Activated CD4-positive, CD25-positive, alpha-beta regulatory T cell treated with anti-CD3 and anti-CD28 coated beads, Interleukin-2, amount 50 U/mL, for 72 hours (primary cell): ENCODE measurements at regions not wholly inside any gene's neighbourhood (a gene's known extent, or its start where the extent isn't known, plus 50 kb on each side); places are given as distances from the start of the nearest gene placed in this dataset.
"Not testable (repeated sequence)": the region's sequence is repeated elsewhere in the genome, so short reads cannot be mapped to it uniquely, and the experiment has no call there.

Experiments used
- DNase-seq: peaks from one replicate; pipeline ENCODE4 v3.0.0; 2021

DNA sequence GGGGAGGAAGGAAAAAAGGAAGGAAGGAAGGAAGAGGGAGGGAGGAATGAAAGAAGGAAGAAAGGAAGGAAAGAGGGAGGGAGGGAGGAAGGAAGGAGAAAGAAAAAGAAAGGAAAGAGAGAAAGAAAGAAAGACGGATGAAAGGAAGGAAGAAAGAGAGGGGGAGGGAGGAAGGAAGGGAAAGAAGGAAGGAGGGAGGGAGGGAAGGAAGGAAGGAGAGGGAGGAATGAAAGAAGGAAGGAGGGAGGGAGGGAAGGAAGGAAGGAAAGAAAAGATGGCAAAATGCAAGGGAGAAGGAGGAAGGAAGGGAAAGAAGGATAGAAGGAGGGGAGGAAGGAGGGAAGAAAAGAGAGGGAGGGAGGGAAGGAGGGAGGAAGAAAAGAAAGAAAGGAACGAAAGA lies 257.3 kb upstream of the C16orf82 start:
- DNase-seq, result no peak

DNA sequence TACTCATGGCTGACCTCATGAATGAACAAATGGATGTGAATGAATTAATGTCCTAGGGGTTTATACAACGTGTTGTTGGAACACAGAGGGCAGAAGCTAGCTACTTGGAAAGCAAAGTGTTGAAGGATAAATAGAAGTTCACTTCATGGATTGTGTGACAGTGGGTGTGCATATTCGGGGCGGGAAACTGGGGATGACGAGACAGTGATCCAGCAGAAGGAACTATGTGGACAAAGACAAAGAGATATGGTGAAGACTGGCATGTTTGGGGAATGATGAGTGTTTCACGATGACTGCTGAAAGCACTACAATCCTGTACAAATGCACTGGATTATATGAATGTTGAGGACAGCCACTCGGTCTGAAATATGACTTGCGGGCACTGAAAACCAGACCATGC lies 250.5 kb upstream of the C16orf82 start:
- no peak for DNase-seq

DNA sequence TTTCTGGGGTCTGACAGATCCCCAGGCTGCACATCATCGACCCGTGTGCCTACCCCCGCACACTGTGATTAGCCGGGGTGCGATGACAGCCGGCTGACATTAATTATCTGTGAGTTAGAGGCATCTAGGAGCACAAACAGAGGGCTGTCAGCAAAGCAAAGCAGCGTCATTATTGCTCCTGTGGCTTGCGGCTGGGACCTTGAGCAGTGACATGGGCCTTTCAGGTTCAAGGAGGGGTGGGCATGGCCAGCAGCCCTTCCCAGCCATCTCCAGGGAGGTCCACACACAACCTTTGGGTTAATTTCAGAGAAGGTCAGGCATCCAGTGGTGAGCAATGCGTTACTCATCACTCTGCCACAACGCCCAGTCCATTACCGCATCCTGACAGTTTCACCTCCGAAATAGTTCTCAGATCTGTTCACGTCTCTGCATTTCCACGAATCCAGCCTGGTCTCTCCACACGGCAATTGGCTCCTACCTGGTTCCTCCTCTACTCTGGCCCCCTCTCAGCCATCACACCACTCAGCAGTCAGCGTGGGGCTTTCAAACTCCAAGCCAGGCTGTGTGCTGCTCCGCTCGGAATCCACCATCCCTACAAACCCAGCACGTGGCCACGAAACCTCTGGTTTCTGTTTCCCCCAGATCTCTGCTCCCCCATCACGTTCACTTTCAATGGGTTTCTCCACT lies 249.7 kb upstream of the C16orf82 start:
- DNase-seq, result no peak

DNA sequence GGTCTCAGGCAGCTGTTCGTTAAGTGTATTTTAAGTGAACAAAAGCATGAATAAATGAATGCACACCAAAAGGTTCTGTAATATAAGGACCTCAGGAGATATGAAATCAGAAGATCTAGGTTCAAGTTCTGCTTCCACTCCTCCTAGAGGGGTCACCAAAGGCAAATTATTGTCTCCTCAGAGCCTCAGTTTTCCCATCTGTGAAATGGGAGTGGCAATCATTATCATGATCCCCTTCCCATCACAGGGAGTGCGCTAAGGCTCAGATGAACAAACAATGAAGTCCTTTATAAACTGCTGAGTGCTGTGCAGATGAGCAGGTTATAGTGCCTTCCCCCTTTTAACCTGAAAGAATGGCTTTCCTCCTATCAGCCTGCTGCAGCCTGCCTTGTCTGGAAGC lies 248.3 kb upstream of the C16orf82 start:
- DNase-seq, result no peak

DNA sequence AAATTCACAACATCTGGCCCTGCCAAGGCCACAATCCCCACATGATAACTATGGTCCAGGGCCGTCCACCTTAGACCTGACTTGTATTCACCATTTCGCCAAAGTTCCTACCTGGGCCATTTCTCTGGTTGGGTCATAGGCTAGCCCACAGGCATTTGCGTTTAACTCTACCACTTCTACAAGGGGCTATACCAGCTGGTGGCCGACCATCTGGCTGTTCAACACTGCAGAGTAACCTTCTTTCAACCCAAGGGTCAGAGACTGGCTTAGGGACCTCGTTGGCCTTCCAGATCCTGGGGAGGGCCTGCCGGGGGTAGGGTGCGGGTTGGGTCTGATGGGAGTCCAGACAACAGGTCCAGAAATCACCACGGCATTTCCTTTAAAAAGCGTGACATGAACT lies 242.3 kb upstream of the C16orf82 start:
- DNase-seq, result no peak

DNA sequence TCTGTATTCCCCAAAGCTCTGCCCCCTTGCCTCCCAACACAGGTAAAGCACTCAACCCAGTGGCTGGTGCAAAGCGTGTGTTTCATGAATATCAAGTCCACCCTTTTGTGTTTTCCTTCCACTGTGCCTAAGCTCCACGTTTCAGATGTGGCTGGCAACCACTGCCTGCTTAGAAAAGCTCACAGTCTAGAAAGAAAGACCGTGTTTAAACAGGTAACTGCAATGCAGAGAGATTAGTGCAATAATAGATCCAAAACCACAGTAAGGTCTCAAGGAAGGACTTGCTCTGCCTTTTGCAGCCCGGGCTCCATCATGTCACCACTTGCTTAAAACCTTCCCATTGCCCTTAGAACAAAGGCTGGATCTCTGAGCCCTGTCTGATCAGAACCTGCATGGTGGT lies 240.2 kb upstream of the C16orf82 start:
- no peak for DNase-seq

DNA sequence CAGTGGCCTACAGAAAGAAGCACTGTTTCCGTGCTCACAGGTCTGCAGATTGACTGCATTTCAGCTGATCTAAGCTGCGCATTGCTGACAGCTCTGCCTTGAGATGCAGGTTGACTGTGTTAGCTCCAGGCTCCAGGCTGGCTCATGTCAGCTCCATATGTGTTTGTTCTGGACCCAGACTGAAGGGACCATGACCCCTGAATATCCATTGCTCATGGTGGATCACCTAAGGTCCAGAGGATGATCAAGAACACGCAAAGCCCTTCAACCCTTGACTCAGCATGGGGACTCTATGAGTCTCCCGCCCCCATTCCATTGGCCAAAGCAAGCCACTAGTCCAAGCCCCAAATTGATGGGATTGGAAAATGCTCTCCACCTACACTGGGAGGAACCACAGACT lies 239.3 kb upstream of the C16orf82 start:
- no peak for DNase-seq

DNA sequence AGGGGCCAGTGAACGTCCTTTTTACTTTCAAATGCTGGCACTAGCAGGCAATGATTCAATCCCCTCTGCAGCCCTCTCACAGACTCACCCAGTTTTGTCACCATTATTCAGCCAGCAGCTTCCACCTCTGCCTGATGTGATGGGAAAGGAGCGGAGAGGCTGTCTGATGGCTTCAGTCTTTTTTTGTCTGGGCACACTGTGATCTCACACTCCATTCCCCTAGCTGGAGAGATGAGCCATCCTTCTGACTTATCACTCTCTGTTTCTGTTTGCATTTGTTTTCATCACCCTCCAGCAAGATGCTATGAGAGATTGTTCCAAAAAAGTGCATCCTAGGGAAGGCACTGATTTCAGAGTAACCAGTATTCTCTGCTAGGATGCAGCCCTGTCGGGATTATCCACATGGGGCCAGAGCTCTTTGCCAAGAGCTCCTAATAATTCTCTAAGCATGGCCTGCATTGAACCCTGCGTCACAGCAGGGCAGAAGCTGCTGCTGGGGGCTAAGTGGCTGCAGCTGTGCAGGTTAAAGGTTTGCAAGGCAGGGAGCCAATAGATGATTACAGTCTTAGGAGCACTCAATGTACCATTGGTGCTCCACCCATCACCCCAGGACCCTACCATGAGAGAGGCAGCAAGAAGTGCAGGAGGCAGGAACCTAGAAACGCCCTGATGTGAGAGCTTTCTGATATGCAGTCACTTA lies 236.1 kb upstream of the C16orf82 start:
- DNase-seq, result no peak

DNA sequence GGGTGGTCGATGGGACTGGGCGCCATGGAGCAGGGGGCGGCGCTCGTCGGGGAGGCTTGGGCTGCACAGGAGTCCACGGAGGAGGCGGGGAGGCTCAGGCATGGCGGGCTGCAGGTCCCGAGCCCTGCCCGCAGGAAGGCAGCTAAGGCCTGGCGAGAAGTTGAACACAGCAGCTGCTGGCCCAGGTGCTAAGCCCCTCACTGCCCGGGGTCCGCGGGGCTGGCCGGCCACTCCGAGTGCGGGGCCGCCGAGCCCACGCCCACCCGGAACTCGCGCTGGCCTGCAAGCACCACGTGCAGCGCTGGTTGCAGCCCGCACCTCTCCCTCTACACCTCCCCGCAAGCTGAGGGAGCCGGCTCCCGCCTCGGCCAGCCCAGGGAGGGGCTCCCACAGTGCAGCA lies 230.6 kb upstream of the C16orf82 start:
- not testable (repeated sequence) for DNase-seq

DNA sequence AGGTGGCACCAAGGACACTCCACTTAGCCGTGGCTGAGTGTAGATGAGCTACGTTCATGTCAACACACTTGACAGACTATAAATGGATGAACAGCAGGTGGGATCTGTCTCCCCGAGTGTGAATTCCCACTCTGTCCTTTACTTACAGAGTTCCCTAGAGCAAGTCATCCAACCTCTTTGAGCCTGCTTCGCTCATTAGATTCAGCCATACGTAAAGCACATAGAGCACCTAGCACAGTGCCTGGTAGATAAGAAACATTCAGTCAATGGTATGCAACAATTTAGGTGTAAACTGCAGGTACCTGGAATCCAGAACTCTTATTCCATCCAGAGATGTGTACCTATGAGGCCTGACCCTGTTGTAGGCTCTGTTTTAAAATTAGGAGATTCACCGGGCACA lies 227.8 kb upstream of the C16orf82 start:
- no peak for DNase-seq

DNA sequence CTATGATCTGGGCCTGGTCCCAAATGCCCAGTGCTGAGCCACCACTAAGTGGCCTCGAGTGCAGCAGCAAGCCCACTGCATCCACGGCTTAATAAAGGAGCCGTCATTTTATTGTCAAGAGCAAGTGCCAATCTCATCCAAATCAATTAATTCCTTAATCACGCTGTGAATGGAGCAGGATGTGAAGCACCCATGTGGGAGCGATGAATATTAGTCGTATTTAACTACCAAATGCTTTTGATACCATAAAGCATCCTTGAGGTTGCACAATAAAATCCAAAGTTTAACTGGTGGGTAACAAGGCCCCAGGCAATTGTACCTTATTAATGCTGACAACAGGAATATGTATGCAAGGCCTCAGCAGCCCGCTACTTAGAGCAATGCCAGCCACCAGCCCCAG lies 226.0 kb upstream of the C16orf82 start:
- DNase-seq, result no peak

DNA sequence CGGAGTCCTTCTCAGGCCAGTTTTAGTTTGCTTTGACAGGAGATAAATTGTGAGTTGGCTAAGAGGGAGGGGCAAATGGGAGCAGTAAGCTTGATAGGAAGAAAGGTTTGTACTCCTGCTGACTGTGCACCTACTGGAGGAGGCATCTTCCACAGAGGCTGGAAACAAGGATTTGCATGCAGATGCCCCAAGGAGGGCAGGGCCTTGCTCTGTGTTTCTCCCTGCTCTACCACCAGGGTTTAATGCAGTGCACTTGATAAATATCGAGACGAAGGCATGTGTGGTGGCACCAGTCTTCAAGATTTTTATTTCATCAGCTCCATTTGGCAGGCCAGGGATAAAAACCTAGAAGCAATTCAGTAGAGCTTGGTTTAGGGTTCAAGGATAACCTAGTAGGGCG lies 210.5 kb upstream of the C16orf82 start:
- no peak for DNase-seq

DNA sequence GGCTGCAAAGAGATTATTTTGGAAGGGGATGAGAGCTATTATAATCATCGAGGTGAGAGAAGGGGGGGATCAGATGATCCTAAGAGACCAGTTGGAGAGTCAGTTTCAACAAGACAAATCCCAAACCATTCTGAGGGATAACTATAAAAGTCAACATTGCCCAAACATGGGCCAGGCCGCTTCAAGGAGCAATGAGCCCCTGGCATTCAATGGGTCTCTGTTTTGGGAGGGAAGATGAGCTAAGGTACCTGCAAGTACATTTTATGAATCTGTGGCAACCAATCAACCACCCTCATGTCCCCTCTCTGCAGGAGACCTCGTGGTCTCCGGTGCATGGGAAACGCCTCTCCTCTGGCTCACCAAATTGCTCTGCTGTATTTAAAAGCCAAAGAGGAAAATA lies 209.9 kb upstream of the C16orf82 start:
- no peak for DNase-seq

DNA sequence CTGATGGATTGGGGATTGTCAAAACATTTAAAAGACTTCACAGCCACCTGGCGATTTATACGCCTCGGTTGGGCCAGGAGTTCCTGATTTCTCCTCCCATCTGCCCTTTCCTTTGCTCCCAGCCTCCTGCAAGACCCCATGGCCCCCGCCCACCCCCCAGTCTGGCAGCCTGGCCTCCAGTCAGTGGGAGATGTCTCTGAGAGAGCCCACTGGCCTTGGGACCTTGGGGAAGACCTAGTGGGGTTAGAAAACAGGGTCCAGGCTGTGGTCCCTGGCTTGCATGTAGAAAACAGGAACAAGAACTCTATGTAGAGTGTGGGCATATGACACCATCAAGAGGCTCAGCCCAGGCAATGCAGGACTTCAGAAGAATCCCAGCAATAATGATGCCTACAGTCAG lies 209.4 kb upstream of the C16orf82 start:
- no peak for DNase-seq

DNA sequence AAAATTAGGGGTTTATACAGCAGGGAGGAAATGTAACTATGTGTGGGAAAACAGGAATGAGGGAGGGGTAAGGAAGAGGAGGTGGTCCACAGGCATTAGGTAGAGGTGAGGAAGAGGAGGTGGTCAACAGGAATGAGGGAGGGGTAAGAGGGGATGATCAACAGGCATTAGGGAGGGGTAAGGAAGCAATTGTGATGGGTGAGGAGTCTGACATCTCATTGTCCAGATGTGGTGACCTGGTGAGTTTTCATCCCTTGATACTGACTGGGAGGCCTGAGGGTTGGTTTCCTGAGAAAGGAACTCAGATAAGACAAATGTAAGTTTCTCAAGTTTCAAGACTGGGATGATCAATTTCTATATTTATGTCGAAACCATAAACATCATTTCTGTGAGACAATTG lies 206.2 kb upstream of the C16orf82 start:
- no peak for DNase-seq

DNA sequence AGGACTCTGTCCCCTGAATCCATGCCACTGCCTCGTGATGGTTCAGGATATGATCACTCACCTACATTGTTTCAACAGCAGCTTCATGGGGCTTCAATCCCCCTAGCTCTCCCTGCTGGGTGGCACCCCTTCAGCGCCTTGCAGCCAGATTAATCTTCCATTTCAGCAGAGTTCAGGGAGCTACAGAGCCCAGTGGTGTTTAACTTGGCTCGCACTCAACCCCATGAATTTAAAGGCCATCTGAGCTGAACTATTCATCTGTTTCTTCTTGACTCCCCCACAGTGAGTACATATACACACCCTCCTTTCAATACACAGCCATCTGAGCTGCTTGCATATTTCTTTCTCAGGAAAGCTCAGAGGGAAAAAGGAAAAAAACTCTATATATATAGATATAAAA lies 202.8 kb upstream of the C16orf82 start:
- DNase-seq, result no peak

DNA sequence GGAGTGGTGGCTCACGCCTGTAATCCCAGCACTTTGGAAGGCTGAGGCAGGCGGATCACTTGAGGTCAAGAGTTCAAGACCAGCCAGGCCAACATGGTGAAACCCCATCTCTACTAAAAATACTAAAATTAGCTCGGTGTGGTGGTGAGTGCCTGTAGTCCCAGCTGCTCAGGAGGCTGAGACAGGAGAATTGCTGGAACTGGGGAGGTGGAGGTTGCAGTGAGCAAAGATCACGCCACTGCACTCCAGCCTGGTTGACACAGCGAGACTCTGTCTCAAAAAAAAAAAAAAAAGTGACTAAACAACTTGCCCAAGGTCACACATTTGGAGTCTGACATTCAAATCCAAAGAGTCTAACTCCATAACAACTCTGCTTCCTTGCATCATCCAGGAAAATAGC lies 192.4 kb upstream of the C16orf82 start:
- not testable (repeated sequence) for DNase-seq

DNA sequence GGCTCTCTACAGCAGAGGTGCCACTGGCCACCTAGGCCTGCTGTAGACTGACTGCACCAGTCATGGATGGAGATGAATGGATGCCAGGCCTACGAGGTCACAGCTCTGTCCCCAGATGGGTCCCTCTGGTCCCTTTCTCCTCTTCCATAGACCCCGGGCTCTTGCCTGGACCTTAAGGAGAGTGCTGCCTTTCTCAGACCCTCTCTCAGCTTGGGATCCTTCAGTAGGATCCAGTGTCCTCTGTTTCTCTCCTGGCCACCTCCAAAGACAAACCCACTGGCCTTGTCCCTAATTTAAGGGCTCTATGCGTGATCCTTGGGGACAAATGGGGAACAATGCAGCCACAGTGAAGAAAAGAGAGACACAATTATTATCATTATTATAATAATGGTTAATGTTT lies 189.3 kb upstream of the C16orf82 start:
- no peak for DNase-seq

DNA sequence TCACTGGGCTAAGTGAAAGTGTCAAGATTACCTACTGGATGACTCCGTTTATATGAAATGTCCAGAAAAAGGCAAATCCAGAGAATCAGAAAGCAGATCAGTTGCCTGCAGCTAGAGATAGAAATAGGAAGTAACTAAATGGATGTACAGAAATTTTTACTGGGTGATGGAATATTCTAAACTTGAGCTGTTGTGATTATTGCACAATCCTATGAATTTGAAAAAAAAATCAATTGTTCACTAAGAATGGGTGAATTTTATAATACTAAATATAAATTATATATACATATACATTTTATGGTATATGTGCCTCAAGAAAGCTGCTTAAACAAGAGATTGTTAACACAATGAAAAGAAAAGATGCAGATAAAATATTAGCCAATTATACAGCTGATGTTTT lies 181.1 kb upstream of the C16orf82 start:
- DNase-seq, result no peak

DNA sequence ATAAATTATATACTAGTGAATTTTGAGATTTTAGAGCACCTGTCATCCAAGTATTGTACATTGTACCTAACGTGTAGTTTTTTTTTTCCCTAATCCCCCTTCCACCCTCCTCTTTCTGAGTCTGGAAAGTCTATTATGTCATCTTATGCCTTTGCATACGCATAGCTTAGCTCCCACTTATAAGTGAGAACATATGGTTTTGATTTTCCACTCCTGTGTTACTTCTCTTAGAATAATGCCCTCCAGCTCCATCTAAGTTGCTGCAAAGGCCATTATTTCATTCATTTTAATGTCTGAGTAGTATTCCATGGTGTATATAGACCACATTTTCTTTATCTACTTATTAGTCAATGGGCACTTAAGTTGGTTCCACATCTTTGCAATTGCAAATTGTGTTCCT lies 177.0 kb upstream of the C16orf82 start:
- DNase-seq, result no peak

DNA sequence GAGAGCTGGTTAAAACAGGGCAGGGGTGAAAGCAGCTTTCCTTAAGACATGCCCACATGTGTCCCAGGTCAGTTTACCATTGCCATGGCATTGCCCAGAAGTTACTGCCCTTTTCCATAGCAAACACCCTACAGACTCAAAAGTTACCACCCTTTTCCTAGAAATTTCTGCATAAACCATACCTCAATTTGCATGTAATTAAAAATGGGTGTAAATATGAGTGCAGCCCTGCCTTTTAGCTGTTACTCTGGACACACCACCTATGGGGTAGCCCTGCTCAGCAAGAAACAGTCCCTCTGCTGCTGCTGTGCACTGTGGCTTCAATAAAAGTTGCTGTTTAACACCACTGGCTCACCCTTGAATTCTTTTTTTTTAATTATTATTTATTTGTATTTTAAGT lies 168.5 kb upstream of the C16orf82 start:
- DNase-seq, result no peak

DNA sequence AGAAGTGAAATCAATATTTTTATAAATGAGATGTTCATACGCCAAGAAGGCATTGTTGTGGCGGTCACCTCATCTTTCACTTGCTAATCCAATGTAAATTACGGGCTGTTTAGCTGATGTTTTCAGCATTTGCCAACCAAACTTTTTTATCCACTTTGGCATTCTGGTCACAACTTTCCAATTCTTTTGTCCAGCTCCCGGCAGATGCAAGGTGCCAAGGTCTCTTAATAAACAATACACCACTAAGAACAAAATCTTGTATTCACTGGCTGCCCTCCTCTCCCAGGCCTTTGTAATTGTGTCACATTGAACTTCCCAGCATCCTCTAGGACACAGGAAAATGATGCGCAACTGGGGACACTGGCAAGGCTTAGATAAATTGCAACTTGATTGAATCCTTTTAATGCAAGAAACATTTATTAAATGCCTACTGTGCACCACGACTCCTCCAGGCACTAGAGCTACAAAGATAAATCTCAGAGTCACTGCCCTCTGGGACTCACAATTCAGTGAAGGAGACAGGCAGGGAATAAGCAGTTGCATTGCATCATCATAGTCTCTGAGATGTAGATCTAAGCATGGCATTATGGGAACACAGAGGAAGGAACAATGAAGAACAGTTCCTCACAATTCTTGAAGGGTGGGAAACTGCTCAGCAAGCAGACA lies 165.4 kb upstream of the C16orf82 start:
- no peak for DNase-seq

DNA sequence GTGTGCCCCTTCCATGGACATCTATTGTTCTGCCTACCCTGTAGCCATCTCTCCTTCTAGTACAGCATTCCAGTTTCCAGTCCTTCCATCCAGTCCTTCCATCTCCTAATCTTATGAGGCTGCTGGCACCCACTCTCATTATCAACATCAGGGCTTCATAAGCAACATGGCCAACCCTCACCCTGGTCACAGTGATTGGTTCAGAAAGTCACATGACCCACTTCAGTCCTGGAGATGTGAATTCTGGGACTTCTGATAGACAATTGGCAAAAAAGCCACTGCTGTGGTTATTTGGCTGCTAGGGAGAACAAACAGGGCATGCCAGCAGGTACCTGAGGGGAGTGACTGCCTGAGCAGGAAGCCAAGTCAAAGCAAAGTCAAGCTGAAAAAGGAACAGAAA lies 164.7 kb upstream of the C16orf82 start:
- DNase-seq, result no peak

DNA sequence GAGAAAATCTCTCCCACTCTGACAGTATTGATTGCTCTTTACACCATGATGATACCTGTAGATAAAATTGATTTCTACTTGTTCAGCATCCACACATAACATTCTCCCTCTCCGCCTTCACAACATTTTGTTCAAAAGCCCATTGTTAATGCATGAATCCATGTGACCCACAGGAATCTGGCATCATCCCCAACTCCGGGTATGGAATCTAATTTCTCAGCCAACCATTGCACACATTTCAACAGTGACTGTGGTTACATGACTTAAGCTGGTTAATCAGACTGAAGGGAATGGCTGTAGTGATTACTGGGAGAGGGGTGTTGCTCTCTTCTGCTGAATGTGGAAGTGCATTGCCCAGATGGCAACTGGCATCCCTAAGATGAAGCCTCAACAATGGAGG lies 161.4 kb upstream of the C16orf82 start:
- no peak for DNase-seq

DNA sequence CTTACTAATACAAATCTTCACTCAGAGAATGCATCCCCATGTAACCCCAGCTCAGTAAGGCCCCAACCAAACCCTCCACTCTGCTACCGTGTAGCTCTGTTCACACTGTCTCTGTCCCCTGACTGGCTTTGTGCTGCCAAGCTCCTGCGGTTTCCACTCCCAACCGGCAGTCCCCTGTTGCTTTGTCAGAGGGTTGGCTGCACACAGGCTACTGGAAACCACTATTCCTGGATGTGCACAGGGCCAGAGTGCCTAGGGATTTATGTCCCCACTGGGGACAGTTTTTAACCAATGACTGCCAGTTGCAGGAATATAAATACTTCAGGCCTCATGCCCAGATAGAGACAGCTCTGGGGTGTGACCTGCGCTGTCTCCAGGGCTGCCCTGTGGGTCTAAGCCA lies 157.1 kb upstream of the C16orf82 start:
- DNase-seq, result no peak
